ENCODE measurements at regions not wholly inside any gene's neighbourhood (a gene's known extent, or its start where the extent isn't known, plus 50 kb on each side); places are given as distances from the start of the nearest gene placed in this dataset.

DNA sequence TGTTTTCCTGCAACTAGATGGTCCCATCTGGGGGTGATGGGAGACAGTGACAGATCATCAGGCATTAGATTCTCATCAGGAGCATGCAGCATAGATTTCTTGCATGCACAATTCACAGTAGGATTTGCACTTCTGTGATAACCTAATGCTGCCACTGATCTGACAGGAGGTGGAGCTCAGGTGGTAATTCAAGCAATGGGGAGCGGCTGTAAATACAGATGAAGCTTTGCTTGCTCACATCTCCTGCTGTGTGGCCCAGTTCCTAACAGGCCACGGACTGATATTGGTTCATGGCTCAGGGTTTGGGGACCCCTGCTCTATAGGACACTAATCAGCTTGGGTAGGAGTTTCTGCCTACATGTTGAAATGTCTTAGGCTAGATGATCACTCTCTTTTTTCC lies 320.0 kb downstream of the PRDM2 start:
- TF ChIP-seq, protein P1, sequence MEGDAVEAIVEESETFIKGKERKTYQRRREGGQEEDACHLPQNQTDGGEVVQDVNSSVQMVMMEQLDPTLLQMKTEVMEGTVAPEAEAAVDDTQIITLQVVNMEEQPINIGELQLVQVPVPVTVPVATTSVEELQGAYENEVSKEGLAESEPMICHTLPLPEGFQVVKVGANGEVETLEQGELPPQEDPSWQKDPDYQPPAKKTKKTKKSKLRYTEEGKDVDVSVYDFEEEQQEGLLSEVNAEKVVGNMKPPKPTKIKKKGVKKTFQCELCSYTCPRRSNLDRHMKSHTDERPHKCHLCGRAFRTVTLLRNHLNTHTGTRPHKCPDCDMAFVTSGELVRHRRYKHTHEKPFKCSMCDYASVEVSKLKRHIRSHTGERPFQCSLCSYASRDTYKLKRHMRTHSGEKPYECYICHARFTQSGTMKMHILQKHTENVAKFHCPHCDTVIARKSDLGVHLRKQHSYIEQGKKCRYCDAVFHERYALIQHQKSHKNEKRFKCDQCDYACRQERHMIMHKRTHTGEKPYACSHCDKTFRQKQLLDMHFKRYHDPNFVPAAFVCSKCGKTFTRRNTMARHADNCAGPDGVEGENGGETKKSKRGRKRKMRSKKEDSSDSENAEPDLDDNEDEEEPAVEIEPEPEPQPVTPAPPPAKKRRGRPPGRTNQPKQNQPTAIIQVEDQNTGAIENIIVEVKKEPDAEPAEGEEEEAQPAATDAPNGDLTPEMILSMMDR (IDR thresholded peaks at IDR 0.05), result no peak
- TF ChIP-seq POLR2A (IDR thresholded peaks at IDR 0.05) (no peak), POLR2AphosphoS5 (IDR thresholded peaks at IDR 0.05) (no peak)
